Nephron progenitor cell (in vitro differentiated cells): ENCODE measurements at regions not wholly inside any gene's neighbourhood (a gene's known extent, or its start where the extent isn't known, plus 50 kb on each side); places are given as distances from the start of the nearest gene placed in this dataset.
A peak's percentile ranks its signal among the peaks of the same experiment; 100 is the strongest.

Experiments used
- DNase-seq: peaks from one replicate; pipeline ENCODE4 v3.0.0; 2021
- H3K27ac Mint-ChIP-seq: 2 replicates; pipeline ENCODE4 v1.8.0; 2021; ENCODE audit warnings: mild to moderate bottlenecking, moderate library complexity, mixed read lengths
- H3K27me3 Mint-ChIP-seq: 2 replicates; pipeline ENCODE4 v1.8.0; 2021; ENCODE audit warnings: mild to moderate bottlenecking, low read depth, mixed read lengths; ENCODE audit not compliant: poor library complexity
- H3K36me3 Mint-ChIP-seq: 2 replicates; pipeline ENCODE4 v1.8.0; 2021; ENCODE audit warnings: low read depth, mixed read lengths
- H3K4me1 Mint-ChIP-seq: 2 replicates; pipeline ENCODE4 v1.8.0; 2021; ENCODE audit warnings: mixed read lengths
- H3K4me3 Mint-ChIP-seq: 2 replicates; pipeline ENCODE4 v1.8.0; 2021; ENCODE audit warnings: mild to moderate bottlenecking, moderate library complexity, mixed read lengths
- H3K9me3 Mint-ChIP-seq: 2 replicates; pipeline ENCODE4 v1.8.0; 2021; ENCODE audit warnings: mild to moderate bottlenecking, moderate library complexity, mixed read lengths
- TF ChIP-seq, protein P1 (sequence below): fragments of 200-600 bp; sonication (generic); IDR thresholded peaks from 2 replicates; pipeline ENCODE4 v1.5.0; 2021; ENCODE audit warnings: antibody characterized with exemption

DNA sequence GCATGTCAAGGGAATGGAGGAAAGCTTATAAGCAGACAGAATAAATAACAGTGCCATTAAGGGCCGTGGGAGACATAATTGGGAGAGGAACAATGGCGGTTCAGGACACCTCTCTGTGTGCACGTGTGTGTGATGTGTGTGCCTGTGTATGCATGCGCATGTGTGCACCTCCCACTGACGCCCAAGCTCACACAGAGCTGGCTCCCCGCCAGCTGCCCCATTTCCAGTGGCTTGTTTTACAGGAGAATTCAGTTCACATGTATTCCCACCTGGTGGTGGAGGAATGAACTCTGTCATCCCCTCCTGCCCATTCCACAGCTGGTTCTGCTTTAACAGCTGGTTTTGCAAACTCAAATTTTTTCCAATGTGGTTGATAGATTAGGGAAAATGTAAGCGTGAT lies 262.2 kb downstream of the AJAP1 start:
- H3K36me3 Mint-ChIP-seq = peaks cover 9% of the 10 kb centered on the region
- TF ChIP-seq, protein P1, sequence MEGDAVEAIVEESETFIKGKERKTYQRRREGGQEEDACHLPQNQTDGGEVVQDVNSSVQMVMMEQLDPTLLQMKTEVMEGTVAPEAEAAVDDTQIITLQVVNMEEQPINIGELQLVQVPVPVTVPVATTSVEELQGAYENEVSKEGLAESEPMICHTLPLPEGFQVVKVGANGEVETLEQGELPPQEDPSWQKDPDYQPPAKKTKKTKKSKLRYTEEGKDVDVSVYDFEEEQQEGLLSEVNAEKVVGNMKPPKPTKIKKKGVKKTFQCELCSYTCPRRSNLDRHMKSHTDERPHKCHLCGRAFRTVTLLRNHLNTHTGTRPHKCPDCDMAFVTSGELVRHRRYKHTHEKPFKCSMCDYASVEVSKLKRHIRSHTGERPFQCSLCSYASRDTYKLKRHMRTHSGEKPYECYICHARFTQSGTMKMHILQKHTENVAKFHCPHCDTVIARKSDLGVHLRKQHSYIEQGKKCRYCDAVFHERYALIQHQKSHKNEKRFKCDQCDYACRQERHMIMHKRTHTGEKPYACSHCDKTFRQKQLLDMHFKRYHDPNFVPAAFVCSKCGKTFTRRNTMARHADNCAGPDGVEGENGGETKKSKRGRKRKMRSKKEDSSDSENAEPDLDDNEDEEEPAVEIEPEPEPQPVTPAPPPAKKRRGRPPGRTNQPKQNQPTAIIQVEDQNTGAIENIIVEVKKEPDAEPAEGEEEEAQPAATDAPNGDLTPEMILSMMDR = no peak
- peaks cover 51% of the 10 kb centered on the region for H3K9me3 Mint-ChIP-seq
- H3K4me1 Mint-ChIP-seq = peaks cover 26% of the 10 kb centered on the region
- no peak for DNase-seq
- H3K4me3 Mint-ChIP-seq = no peak overlapping the region
- H3K27me3 Mint-ChIP-seq = no peaks in the 10 kb centered on the region
- no peak overlapping the region for H3K27ac Mint-ChIP-seq

GRCh38 chr1:4915154-4915553 lies 260.7 kb downstream of the AJAP1 start:
- no peak for DNase-seq
- Mint-ChIP-seq H3K27ac (no peak overlapping the region), H3K27me3 (no peaks in the 10 kb centered on the region), H3K4me1 (peaks cover 31% of the 10 kb centered on the region), H3K9me3 (peaks cover 50% of the 10 kb centered on the region), H3K4me3 (no peak overlapping the region), H3K36me3 (peaks cover 8% of the 10 kb centered on the region)
- TF ChIP-seq, protein P1 = no peak

- H3K27me3 Mint-ChIP-seq = peaks cover 9% of the 10 kb centered on the region
- H3K4me3 Mint-ChIP-seq = no peak overlapping the region
- DNase-seq = no peak
- H3K4me1 Mint-ChIP-seq = peaks cover 11% of the 10 kb centered on the region
- peaks cover 26% of the 10 kb centered on the region for H3K9me3 Mint-ChIP-seq
- no peaks in the 10 kb centered on the region for H3K36me3 Mint-ChIP-seq
- H3K27ac Mint-ChIP-seq = no peak overlapping the region
- TF ChIP-seq, protein P1 = no peak
Observed at GRCh38 chr1:4908486-4908885, 254.1 kb downstream of the AJAP1 start.

DNA sequence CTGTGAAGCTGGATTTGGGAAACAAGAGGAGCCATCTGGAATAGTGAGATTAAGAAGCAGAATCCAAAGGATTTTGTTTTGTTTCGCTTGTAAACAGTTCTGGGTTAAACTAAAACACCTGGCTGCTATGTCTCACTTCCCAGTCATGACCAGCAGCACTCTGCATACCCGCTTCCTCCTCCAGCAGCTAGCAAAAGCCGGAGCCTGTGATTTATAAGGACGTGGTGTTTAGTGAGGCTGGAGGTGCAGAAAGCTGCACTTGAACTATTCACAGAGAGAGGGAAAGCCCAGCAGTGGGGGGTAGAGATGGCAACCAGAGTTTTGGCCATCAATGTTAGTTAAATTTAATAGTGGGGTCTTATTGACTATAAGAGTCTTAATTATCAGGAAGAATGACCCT lies 240.2 kb downstream of the AJAP1 start:
- H3K4me3 Mint-ChIP-seq = no peak overlapping the region
- H3K27ac Mint-ChIP-seq = peak overlapping the region; percentile 94
- peaks cover 18% of the 10 kb centered on the region for H3K4me1 Mint-ChIP-seq
- H3K36me3 Mint-ChIP-seq = no peaks in the 10 kb centered on the region
- peaks cover 23% of the 10 kb centered on the region for H3K9me3 Mint-ChIP-seq
- TF ChIP-seq, protein P1 = no peak
- peaks cover 11% of the 10 kb centered on the region for H3K27me3 Mint-ChIP-seq
- no peak for DNase-seq

DNA sequence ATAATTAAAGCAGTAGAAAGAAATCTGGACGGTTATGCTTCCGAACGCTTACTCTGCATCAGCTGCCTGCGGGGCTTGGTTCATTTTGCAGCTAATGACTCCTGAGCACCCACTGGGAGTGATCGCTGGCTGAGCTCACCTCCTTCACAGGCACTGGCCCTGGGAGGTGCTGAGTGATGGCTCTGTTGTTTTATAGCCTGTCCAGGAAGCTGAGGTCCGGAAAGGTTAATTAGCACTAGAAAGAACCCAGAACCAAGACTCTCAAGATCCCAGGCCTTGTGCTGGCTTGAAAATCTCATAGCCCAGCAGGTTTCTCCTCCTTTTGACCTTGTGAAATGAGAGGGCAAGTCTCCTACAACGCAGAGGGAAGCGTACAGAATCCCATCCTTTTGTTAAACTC lies 226.2 kb downstream of the AJAP1 start:
- H3K36me3 Mint-ChIP-seq = no peaks in the 10 kb centered on the region
- H3K27me3 Mint-ChIP-seq = peaks cover 30% of the 10 kb centered on the region
- H3K4me3 Mint-ChIP-seq = no peak overlapping the region
- DNase-seq = no peak
- TF ChIP-seq, protein P1 = no peak
- H3K9me3 Mint-ChIP-seq = peaks cover 28% of the 10 kb centered on the region
- H3K4me1 Mint-ChIP-seq = peaks cover 32% of the 10 kb centered on the region
- no peak overlapping the region for H3K27ac Mint-ChIP-seq

- DNase-seq = no peak
- Mint-ChIP-seq H3K36me3 (no peaks in the 10 kb centered on the region), H3K4me1 (peaks cover 32% of the 10 kb centered on the region), H3K9me3 (peaks cover 8% of the 10 kb centered on the region), H3K27ac (peak overlapping the region; percentile 12), H3K27me3 (peaks cover 22% of the 10 kb centered on the region), H3K4me3 (no peak overlapping the region)
- TF ChIP-seq, protein P1 = no peak
Observed at GRCh38 chr1:4877426-4877825, 223.0 kb downstream of the AJAP1 start.
